HG03280 (cell line): ENCODE measurements at regions not wholly inside any gene's neighbourhood (a gene's known extent, or its start where the extent isn't known, plus 50 kb on each side); places are given as distances from the start of the nearest gene placed in this dataset.

Experiments
- ATAC-seq: cut with Tn5 transposase; IDR thresholded peaks from one replicate; pipeline ENCODE4 v1.9.1; 2021; ENCODE audit warnings: mild to moderate bottlenecking, moderate library complexity; ENCODE audit not compliant: unreplicated experiment

GRCh38 chr17:15112846-15113617 is 152.1 kb downstream of the PMP22 start:
- ATAC-seq = no peak

- ATAC-seq = no peak
Measured at GRCh38 chr17:15109608-15110007, 155.5 kb downstream of the PMP22 start.

- no peak for ATAC-seq
Measured at GRCh38 chr17:15108992-15109391, 156.1 kb downstream of the PMP22 start.

- ATAC-seq = no peak
Measured at GRCh38 chr17:15106540-15106939, 158.6 kb downstream of the PMP22 start.

- no peak for ATAC-seq
Measured at GRCh38 chr17:15103785-15104184, 161.3 kb downstream of the PMP22 start.

- no peak for ATAC-seq
Measured at GRCh38 chr17:15101175-15101574, 164.0 kb downstream of the PMP22 start.

GRCh38 chr17:15096511-15096910 is 168.6 kb downstream of the PMP22 start:
- no peak for ATAC-seq

GRCh38 chr17:15095935-15096334 is 169.2 kb downstream of the PMP22 start:
- no peak for ATAC-seq

GRCh38 chr17:15092762-15093161 is 172.4 kb downstream of the PMP22 start:
- no peak for ATAC-seq

- ATAC-seq = no peak
Measured at GRCh38 chr17:15092261-15092660, 172.9 kb downstream of the PMP22 start.

- ATAC-seq = no peak
Measured at GRCh38 chr17:15091825-15092224, 173.3 kb downstream of the PMP22 start.

- ATAC-seq = no peak
Measured at GRCh38 chr17:15090533-15090932, 174.6 kb downstream of the PMP22 start.

- ATAC-seq = no peak
Measured at GRCh38 chr17:15087946-15088345, 177.2 kb downstream of the PMP22 start.

- no peak for ATAC-seq
Measured at GRCh38 chr17:15086776-15087295, 178.3 kb downstream of the PMP22 start.

GRCh38 chr17:15085890-15086677 is 179.0 kb downstream of the PMP22 start:
- no peak for ATAC-seq

- ATAC-seq = no peak
Measured at GRCh38 chr17:15083225-15083624, 181.9 kb downstream of the PMP22 start.

GRCh38 chr17:15081008-15081407 is 184.1 kb downstream of the PMP22 start:
- no peak for ATAC-seq

- no peak for ATAC-seq
Measured at GRCh38 chr17:15078570-15078969, 186.6 kb downstream of the PMP22 start.

- ATAC-seq = no peak
Measured at GRCh38 chr17:15076991-15077663, 188.0 kb downstream of the PMP22 start.

GRCh38 chr17:15051933-15052332 is 213.2 kb downstream of the PMP22 start:
- no peak for ATAC-seq

- no peak for ATAC-seq
Measured at GRCh38 chr17:15049795-15050160, 215.3 kb downstream of the PMP22 start.
